ENCODE measurements at regions not wholly inside any gene's neighbourhood (a gene's known extent, or its start where the extent isn't known, plus 50 kb on each side); places are given as distances from the start of the nearest gene placed in this dataset.

DNA sequence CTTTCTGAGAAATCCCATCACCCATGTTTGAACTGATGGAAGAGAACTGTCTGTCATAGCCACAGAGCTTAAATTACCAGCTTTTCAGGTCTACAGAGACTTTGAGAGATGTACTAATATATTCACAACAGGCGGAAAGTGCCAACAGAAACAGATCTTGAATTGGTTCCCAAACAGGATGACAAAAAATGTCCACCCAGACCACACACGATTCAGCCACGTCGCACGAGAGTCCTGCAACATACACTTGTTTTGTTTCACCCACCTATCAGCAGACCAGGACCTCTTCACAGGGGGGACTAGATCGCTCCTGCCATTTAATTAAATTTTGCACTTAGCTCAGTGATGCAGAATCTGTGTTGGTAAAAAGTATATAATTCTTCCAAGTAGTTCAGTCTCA lies 187.1 kb upstream of the CEP162 start:
- TF ChIP-seq, protein P1, sequence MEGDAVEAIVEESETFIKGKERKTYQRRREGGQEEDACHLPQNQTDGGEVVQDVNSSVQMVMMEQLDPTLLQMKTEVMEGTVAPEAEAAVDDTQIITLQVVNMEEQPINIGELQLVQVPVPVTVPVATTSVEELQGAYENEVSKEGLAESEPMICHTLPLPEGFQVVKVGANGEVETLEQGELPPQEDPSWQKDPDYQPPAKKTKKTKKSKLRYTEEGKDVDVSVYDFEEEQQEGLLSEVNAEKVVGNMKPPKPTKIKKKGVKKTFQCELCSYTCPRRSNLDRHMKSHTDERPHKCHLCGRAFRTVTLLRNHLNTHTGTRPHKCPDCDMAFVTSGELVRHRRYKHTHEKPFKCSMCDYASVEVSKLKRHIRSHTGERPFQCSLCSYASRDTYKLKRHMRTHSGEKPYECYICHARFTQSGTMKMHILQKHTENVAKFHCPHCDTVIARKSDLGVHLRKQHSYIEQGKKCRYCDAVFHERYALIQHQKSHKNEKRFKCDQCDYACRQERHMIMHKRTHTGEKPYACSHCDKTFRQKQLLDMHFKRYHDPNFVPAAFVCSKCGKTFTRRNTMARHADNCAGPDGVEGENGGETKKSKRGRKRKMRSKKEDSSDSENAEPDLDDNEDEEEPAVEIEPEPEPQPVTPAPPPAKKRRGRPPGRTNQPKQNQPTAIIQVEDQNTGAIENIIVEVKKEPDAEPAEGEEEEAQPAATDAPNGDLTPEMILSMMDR (conservative IDR thresholded peaks at IDR 0.05; ENCODE audit: low read depth, low read length) = no peak
- TF ChIP-seq EZH2 (IDR thresholded peaks at IDR 0.05; ENCODE audit: borderline replicate concordance, low read depth, low read length, poor library complexity, severe bottlenecking) = no peak

Measured in A673 (cell line).